Cardiac fibroblast (primary cell): ENCODE measurements at regions not wholly inside any gene's neighbourhood (a gene's known extent, or its start where the extent isn't known, plus 50 kb on each side); places are given as distances from the start of the nearest gene placed in this dataset.

ENCODE experiments used
- DNase-seq, 2 donors: peaks; one replicate each; pipeline versions ENCODE4 v3.0.0 to v3.0.0-alpha.2; 2010; ENCODE audit warnings: low read depth in 2 of 2
- H3K4me3 ChIP-seq, 2 donors: replicated peaks in 1 of 2; 1 replicate in 1 of 2; 2 replicates in 1 of 2; pipeline ENCODE4 v1.5.1; 2011; ENCODE audit warnings: low read depth in 2 of 2, low read length in 2 of 2, mild to moderate bottlenecking in 2 of 2, moderate library complexity in 1 of 2
- TF ChIP-seq, protein P1 (sequence below): IDR thresholded peaks from one replicate; pipeline ENCODE4 v1.5.1; 2011; ENCODE audit warnings: low read depth, mild to moderate bottlenecking, low read length, inconsistent platforms

DNA sequence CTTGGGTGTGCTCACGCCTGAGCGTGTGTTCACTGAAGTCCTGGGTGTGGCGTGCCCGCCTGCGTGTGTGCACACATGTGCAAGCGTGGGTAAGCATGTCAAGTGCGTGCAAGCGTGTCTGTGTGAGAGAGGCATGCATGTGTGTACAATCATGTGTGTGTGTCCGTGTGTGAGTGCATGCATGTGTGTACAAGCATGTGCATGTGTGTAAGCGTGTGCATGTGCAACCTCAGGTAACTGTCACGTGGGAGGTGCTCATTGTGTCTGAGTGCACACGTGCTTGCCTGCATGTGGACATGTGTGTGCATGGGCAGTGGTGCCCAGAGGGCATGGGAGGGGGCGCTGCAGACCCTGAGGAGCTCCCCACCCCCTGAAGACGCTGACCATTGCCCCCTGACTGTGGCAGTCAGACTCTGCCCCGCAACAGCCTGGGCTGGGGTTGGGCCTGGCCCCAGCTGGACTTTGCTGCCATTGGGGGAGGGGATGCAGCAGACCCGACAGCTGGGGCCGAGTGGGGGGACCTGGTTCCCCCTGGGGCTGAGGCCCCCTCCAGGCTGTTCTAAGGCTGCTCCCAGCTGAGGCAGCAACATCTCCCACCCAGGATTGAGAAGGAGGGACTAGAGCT, 88.1 kb downstream of the UNCX start:
- TF ChIP-seq, protein P1, sequence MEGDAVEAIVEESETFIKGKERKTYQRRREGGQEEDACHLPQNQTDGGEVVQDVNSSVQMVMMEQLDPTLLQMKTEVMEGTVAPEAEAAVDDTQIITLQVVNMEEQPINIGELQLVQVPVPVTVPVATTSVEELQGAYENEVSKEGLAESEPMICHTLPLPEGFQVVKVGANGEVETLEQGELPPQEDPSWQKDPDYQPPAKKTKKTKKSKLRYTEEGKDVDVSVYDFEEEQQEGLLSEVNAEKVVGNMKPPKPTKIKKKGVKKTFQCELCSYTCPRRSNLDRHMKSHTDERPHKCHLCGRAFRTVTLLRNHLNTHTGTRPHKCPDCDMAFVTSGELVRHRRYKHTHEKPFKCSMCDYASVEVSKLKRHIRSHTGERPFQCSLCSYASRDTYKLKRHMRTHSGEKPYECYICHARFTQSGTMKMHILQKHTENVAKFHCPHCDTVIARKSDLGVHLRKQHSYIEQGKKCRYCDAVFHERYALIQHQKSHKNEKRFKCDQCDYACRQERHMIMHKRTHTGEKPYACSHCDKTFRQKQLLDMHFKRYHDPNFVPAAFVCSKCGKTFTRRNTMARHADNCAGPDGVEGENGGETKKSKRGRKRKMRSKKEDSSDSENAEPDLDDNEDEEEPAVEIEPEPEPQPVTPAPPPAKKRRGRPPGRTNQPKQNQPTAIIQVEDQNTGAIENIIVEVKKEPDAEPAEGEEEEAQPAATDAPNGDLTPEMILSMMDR, result no peak
- DNase-seq, result no peak
- no peak overlapping the region for H3K4me3 ChIP-seq

DNA sequence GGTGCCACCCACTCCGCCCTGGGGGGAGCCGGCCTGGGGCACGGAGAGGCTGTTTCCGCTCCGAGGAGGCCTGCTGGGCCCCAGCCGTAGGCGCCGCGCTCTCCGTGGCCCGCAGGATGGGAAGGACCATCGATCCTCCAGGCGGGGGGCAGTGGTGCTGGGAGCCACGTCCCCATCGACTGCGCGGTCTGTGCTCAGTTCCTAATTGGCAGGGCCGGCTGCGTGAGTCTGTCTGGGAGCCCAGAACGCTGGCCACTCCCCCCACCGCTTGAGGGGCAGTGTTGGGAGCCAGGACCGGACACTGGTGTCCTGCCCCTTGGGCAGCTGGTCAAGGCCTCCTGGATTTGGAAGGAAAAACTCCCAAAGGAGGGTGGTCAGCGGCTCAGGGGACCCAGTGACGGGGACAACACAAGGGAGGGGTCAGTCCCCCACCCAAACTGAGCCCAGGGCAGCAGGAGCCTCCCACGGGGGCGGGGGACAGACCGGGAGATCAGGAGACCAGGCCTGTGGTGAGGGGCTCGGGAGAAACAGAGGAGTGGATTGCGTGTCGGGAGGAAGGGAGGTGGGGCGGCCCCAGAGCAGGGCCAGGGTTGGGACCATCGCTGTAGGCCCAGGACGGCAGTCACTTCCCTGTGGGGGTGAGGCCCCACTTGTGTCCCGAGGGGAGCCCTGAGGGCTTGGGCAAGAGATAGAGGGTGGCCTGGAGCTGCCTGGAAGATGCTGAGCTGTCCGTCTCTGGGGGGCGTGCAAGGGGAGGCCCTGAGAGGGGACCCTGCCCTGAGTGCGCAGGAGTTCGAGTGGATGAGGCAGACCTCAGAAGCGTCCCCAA, 89.0 kb downstream of the UNCX start:
- TF ChIP-seq, protein P1, result no peak
- H3K4me3 ChIP-seq, result no peak overlapping the region
- DNase-seq, result no peak

DNA sequence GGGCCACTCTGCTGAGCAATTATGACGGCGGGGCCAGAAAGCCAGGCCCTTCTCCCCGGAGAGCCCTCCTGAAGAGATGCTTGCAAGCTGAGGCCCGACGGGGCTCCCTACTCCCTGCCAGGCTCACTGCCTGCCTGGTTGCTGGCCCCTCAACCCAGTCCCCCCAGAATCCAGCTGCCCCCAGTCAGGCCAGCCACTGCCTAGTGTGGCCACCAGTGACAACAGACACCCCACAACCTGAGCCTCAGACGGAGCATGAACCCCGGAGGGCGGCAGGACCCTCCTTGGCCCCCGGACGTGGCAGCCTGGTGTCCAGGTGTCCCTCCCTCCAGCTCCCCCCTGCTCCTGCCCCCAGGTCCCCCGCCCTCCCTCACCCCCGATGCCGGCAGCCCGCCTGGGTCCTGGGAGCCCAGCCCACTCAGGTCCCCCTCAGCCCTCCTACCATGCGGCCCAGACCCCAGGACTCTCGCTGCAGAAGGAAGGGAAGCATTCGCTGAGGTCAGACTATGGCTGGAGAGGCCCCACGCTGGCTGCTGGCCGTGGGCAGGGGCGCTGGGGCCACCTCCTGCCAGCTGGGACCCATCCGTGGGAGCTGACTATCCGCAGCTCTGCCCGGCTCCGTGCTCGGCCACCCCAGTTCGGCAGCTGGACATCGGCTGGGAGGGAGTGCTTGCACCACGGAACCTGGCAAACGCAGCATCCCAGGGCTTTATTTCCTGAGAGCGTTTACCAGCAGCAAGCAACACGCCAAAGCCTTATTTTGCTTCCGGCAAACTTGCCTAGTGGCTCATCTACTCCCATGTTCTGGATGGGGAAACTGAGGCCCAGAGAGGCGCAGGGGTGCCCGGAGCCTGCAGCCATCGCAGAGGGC, 89.8 kb downstream of the UNCX start:
- TF ChIP-seq, protein P1, result no peak
- DNase-seq, result no peak
- H3K4me3 ChIP-seq, result no peak overlapping the region

DNA sequence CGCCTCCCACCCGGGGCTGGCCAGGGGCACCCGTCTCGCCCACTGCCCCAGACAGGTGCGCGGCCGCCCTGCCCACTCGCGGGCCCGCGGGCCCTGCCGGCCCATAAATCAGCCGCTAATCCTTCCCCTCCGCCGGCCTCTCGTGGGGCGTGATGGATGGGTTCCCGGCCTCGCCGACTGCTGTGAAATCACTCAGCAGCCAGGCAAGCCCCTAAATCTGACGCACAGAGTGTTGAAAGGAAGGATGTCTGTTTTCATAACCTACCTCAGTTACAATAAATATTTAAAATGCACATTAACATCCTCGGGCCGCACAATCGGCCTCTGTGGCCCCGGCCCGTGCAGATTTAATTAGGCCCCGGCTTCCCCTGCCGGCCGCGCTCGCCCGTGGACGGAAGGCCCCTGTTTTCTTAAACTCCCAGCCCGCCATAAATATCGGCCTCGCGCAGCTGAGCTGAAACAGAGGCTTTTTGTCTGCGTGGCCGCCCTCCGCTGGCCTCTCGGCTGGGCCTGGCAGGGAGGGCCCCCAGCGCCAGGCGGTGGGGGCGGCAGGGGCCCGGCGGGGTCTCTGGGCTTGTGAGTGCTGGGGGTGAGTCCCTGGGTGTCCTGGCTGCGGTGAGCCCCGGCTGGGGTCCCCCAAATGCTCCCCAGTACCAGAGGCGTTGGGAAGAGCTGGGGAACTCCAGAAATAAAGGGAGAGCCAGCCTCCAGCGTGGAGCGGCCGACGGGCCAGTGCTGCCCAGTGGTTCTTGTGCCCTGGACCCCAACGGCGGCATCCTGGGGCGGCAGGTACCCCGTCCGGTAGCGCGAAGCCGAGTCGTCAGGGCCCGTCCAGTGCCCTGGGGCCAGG, 90.7 kb downstream of the UNCX start:
- peak in 1 of 2 donors; percentile 5 for DNase-seq
- H3K4me3 ChIP-seq, result no peak overlapping the region
- TF ChIP-seq, protein P1, result no peak

DNA sequence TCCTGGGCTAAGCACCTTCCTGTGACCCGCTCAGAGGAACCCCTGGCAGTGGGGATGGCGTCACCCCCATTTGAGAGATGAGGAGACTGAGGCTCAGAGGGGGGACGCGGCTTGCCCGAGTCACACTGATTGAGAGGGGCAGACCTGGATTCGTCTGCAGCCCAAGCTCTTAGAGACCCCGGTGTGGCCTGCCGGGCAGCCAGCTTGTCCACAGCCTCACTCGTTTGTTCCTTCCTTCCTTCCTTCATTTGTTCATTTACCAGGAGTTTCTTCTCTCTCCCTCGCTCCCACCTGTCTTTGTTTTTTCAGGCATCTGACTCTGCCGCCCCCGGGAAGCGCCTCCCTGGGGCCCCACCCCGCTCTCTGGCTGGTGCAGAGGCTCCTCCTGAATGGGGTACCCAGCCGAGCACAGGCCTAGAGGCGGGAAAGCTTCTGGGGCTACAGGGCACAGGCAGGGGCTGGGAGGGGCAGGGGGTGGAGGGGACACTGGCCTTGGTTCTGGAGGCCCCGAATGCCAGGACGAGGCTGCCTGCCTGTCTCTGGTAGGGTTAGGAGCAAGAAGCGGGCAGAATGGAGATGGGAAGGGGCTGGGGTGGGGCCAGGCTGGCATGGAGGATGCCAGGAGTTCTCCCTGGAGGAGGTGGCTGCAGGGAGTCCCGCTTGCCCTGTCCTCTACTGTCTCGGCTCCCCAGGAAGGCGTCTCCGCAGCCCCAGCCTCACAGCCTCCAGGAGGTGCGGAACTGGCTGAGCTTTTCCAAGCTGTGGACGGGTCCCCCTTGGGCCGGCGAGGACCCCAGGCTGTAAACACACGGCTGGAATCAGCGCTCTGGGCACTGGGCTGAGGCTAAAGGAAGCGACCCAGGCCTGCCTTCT, 91.6 kb downstream of the UNCX start:
- no peak for DNase-seq
- H3K4me3 ChIP-seq, result no peak overlapping the region
- TF ChIP-seq, protein P1, result no peak
